Endothelial cell of umbilical vein (primary cell): ENCODE measurements at regions not wholly inside any gene's neighbourhood (a gene's known extent, or its start where the extent isn't known, plus 50 kb on each side); places are given as distances from the start of the nearest gene placed in this dataset.

Experiments
- BruUV-seq: library from RNA; stranded (reverse); fragments of 400-500 nt; replicated peaks from 2 replicates; lab custom pipeline; 2021; lab: Mats Ljungman, UMichigan
- CTCF ChIA-PET: fragments of 300-600, 350-600 bp; sonication (Branson Sonifier 250); formaldehyde crosslinking; loops from one replicate; lab custom pipeline; 2021; ENCODE audit warnings: antibody characterized with exemption, inconsistent platforms; lab: Charles Lee
- POLR2A ChIA-PET: fragments of 300-600, 350-600 bp; sonication (Branson Sonifier 250); formaldehyde crosslinking; loops from one replicate; lab custom pipeline; 2021; ENCODE audit warnings: antibody characterized with exemption, inconsistent platforms; lab: Charles Lee
- DNase-seq: peaks from one replicate; pipeline ENCODE4 v3.0.0-alpha.2; 2011; ENCODE audit warnings: low read depth, low spot score
- FAIRE-seq: peaks from 2 replicates; lab custom pipeline; 2011; peaks lifted over from hg19 to GRCh38; lab: Jason Lieb, UNC
- H2AFZ ChIP-seq: 2 replicates; pipeline ENCODE4 v1.6.0; 2012; ENCODE audit warnings: low read depth, low read length, control low read depth, inconsistent platforms
- H3K27ac ChIP-seq: 2 replicates; pipeline ENCODE4 v1.5.1; 2011; ENCODE audit warnings: low read depth, mild to moderate bottlenecking, control low read depth, low read length, moderate library complexity; ENCODE audit not compliant: insufficient read depth
- H3K27me3 ChIP-seq, 2 experiments: 2 replicates each; pipeline versions ENCODE4 v1.6.0 to v1.6.1; 2011; ENCODE audit warnings: low read length in 2 of 2, mixed read lengths in 1 of 2; ENCODE audit not compliant: control insufficient read depth in 2 of 2, insufficient read depth in 2 of 2
- H3K36me3 ChIP-seq, 2 experiments: 2 replicates in 1 of 2; 3 replicates in 1 of 2; pipeline ENCODE4 v1.5.1; 2011; ENCODE audit warnings: low read length in 2 of 2, mild to moderate bottlenecking in 1 of 2, moderate library complexity in 1 of 2; ENCODE audit not compliant: control insufficient read depth in 2 of 2, insufficient read depth in 2 of 2; ENCODE audit errors: extremely low read depth in 1 of 2
- H3K4me1 ChIP-seq: 3 replicates; pipeline ENCODE4 v1.5.1; 2011; ENCODE audit warnings: mild to moderate bottlenecking, low read length; ENCODE audit not compliant: control insufficient read depth, insufficient read depth; ENCODE audit errors: extremely low read depth
- H3K4me2 ChIP-seq: 2 replicates; pipeline ENCODE4 v1.6.1; 2011; ENCODE audit warnings: low read length, control low read depth, mixed read lengths; ENCODE audit not compliant: insufficient read depth
- H3K4me3 ChIP-seq, 3 experiments: fragments of 200-600 bp in 1 of 3; sonication (generic), shearing (Covaris generic) in 1 of 3; replicated peaks in 1 of 3; 2 replicates each; pipeline ENCODE4 v1.5.1; 2011 to 2016; ENCODE audit warnings: control low read depth in 3 of 3, low read length in 3 of 3, mild to moderate bottlenecking in 2 of 3, inconsistent platforms in 1 of 3, low read depth in 1 of 3, moderate library complexity in 1 of 3; ENCODE audit not compliant: insufficient read depth in 1 of 3
- H3K79me2 ChIP-seq: 2 replicates; pipeline ENCODE4 v1.6.0; 2012; ENCODE audit warnings: low read length, inconsistent platforms; ENCODE audit not compliant: control insufficient read depth, insufficient read depth
- H3K9ac ChIP-seq: replicated peaks from 2 replicates; pipeline ENCODE3; 2011; ENCODE audit warnings: low read length, control low read depth; ENCODE audit not compliant: insufficient read depth; ENCODE audit errors: extremely low read depth
- H3K9me1 ChIP-seq: replicated peaks from 3 replicates; pipeline ENCODE4 v1.6.0; 2011; ENCODE audit warnings: mild to moderate bottlenecking, low read length; ENCODE audit not compliant: control insufficient read depth, insufficient read depth; ENCODE audit errors: extremely low read depth
- H3K9me3 ChIP-seq: replicated peaks from 2 replicates; pipeline ENCODE4 v1.5.1; 2012; ENCODE audit warnings: low read length, inconsistent platforms; ENCODE audit not compliant: control insufficient read depth, insufficient read depth
- H4K20me1 ChIP-seq: replicated peaks from 2 replicates; pipeline ENCODE3; 2011; ENCODE audit warnings: mild to moderate bottlenecking, low read length; ENCODE audit not compliant: control insufficient read depth, insufficient read depth; ENCODE audit errors: extremely low read depth
- EZH2 ChIP-seq: IDR thresholded peaks from 2 replicates; pipeline ENCODE4 v1.6.1; 2012; ENCODE audit warnings: borderline replicate concordance, low read depth, mild to moderate bottlenecking, moderate library complexity, low read length, inconsistent platforms; ENCODE audit not compliant: severe bottlenecking
- FOS ChIP-seq: IDR thresholded peaks from 2 replicates; pipeline ENCODE4 v1.6.1; 2011; ENCODE audit warnings: mild to moderate bottlenecking, low read length, moderate library complexity, borderline replicate concordance; ENCODE audit not compliant: insufficient read depth
- GATA2 ChIP-seq: IDR thresholded peaks from 2 replicates; pipeline ENCODE4 v1.7.0; 2011; ENCODE audit warnings: low read depth, mild to moderate bottlenecking, moderate library complexity, mixed read lengths, low read length; ENCODE audit not compliant: insufficient read length, insufficient read depth
- JUN ChIP-seq: IDR thresholded peaks from 2 replicates; pipeline ENCODE4 v1.6.1; 2011; ENCODE audit warnings: borderline replicate concordance, low read depth; ENCODE audit not compliant: insufficient read length, insufficient read depth
- MYC ChIP-seq: IDR thresholded peaks from one replicate; pipeline ENCODE4 v1.6.1; 2011; ENCODE audit warnings: mild to moderate bottlenecking, low read depth, low read length
- POLR2A ChIP-seq: IDR thresholded peaks from 2 replicates; pipeline ENCODE4 v1.6.1; 2012; ENCODE audit warnings: low read depth, mild to moderate bottlenecking, control low read depth, low read length
- POLR2AphosphoS5 ChIP-seq: IDR thresholded peaks from 2 replicates; pipeline ENCODE4 v1.6.1; 2012; ENCODE audit warnings: low read depth, mild to moderate bottlenecking, control low read depth, low read length, moderate library complexity; ENCODE audit not compliant: insufficient read depth
- dilution Hi-C: fragments of 300-500 bp; cut with MboI; formaldehyde crosslinking; loops from one replicate; pipeline ENCODE4 v1.15.0; 2019; ENCODE audit warnings: low sequenced_read_pairs; ENCODE audit not compliant: extremely low pct_ligation_motif_present
- intact Hi-C: fragments of 100-400 bp; cut with micrococcal nuclease; formaldehyde crosslinking; loops from one replicate; pipeline ENCODE4 v1.10.0; 2022
- TF ChIP-seq, protein P1 (sequence below): IDR thresholded peaks from 2 replicates; pipeline ENCODE4 v1.6.1; 2011; ENCODE audit not compliant: insufficient read depth, insufficient read length

GRCh38 chrX:137119049-137119448, 85.3 kb upstream of the GPR101 start:
- no TSS peak for BruUV-seq
- POLR2A ChIA-PET: no interaction called here
- Histone ChIP-seq H3K9me1 (no peaks in the 10 kb centered on the region), H3K4me2 (no peak overlapping the region), H2AFZ (no peak overlapping the region), H3K4me1 (no peaks in the 10 kb centered on the region), H3K4me3 (no peak overlapping the region), H3K36me3 (no peaks in the 10 kb centered on the region), H4K20me1 (no peaks in the 10 kb centered on the region), H3K27ac (no peak overlapping the region), H3K9me3 (no peaks in the 10 kb centered on the region), H3K9ac (no peak overlapping the region), H3K27me3 (no peaks in the 10 kb centered on the region), H3K79me2 (no peaks in the 10 kb centered on the region)
- FAIRE-seq (no peak), DNase-seq (no peak)
- dilution Hi-C loops: no loop called here
- CTCF ChIA-PET: no interaction called here
- intact Hi-C loops: no loop called here
- TF ChIP-seq POLR2AphosphoS5 (no peak), EZH2 (no peak), POLR2A (no peak)

- FAIRE-seq: no peak
- no peak for DNase-seq
- ChIA-PET CTCF (no interaction called here), POLR2A (no interaction called here)
- no peaks in the 10 kb centered on the region for H3K9me3 ChIP-seq
- no peak overlapping the region for H3K4me3 ChIP-seq
- H2AFZ ChIP-seq: no peak overlapping the region
- H3K27ac ChIP-seq: no peak overlapping the region
- no peak overlapping the region for H3K4me2 ChIP-seq
- H3K36me3 ChIP-seq: no peaks in the 10 kb centered on the region
- no peaks in the 10 kb centered on the region for H3K4me1 ChIP-seq
- no peak overlapping the region for H3K9ac ChIP-seq
- H3K27me3 ChIP-seq: no peaks in the 10 kb centered on the region
- H3K9me1 ChIP-seq: no peaks in the 10 kb centered on the region
- dilution Hi-C loops (no loop called here), intact Hi-C loops (no loop called here)
- H4K20me1 ChIP-seq: no peaks in the 10 kb centered on the region
- BruUV-seq: no TSS peak
- no peak for TF ChIP-seq MYC
- TF ChIP-seq FOS: no peak
- no peak for TF ChIP-seq JUN
- TF ChIP-seq GATA2: no peak
- TF ChIP-seq, protein P1, sequence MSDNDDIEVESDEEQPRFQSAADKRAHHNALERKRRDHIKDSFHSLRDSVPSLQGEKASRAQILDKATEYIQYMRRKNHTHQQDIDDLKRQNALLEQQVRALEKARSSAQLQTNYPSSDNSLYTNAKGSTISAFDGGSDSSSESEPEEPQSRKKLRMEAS: no peak
- H3K79me2 ChIP-seq: no peaks in the 10 kb centered on the region
These were observed 84.7 kb upstream of the GPR101 start for GRCh38 chrX:137118536-137118935.
